GM21447 (cell line): ENCODE measurements at regions not wholly inside any gene's neighbourhood (a gene's known extent, or its start where the extent isn't known, plus 50 kb on each side); places are given as distances from the start of the nearest gene placed in this dataset.

Source experiments
- ATAC-seq: cut with Tn5 transposase; IDR thresholded peaks from one replicate; pipeline ENCODE4 v1.9.1; 2021; ENCODE audit not compliant: unreplicated experiment

DNA sequence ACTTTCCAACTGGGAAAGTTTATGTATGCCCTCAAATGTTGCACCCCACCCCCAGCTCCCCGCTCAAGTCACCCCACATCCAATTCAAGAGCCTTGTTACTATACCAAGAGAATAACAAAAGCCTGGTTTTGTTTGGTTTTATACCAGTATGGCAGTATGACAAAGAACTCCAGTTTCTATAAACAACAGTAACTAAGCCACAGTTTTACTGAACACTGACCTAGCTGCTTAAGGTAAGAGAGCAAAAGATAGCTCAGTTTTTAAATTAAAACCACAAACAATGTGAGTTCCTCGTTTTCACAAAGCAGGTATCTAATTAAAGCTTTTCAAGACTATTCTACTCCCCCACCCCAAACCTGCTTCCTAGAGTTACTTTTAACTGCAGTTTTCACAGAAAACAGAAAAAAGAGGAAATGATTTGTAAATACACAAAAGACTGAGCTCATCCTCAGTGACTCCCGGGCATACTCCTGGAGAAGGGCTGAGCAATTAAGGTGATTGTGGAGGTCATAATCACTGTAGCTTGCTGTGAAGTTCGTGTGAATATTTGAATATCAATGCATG is 59.3 kb upstream of the LHX8 start:
- ATAC-seq: no peak

DNA sequence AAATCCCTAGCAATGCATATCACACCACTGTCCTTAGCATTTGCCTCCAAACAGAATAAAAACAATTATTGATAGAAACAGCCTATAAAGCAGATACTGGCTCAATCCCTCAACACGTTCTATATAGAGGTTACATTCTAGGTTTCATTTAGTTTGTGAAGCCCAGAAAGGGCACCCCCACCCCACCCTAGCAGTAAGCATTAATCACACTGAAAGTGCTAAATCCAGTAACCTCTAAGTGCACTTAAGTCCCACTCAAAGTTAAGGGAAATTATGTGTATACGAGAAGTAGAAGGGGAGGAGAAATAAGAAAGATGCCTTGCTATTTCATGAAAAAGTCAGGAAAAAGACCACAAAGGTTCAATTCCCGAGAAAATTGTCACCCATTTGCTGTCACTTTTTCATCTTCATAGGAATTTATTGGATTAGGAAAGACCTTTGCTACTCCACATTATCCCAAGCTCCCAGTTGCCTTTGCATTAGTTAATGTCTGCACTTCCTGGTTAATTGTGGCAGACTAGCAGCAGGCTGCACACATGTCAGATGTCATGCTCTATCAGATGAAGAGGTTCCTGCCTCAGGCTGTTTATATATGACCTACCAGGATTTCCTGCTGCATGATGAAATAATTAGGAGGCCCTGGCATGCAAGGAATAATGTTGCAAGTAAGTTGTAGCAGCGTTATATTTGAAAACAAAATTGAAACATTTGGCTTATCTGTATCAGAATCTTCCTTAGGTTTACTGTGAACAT is 54.5 kb upstream of the LHX8 start:
- no peak for ATAC-seq

- no peak for ATAC-seq
Observed at GRCh38 chr1:75083223-75083622, 51.0 kb upstream of the LHX8 start.

DNA sequence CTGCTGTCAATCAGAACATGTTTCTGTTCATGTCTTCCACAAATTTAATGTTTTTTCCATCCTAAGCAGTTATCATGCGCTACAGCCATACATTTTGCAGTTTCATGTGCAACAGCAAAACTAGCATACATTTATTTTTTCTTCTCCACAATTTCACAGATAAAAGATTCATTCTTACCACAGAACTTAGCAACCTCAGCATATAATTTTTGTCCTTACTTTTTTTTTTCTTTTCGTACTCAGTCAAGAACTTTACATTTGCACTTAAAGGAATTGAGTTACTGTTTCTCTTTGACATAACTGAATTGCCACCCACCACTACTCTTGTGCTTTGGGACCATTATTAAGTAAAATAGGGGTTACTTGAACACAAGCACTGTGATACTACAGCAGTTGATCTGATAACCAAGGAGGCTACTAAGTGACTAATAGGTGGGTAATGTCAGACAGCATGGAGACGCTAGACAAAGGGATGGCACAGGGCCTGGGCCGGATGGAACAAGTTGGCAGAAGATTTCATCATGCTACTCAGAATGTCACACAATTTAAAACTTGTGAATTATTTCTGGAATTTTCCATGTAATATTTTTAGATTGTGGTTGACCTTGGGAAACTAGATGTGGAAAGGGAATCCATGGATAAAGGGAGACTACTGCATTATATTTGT is 50.2 kb upstream of the LHX8 start:
- no peak for ATAC-seq
